ENCODE measurements at regions not wholly inside any gene's neighbourhood (a gene's known extent, or its start where the extent isn't known, plus 50 kb on each side); places are given as distances from the start of the nearest gene placed in this dataset.

- Histone ChIP-seq H2BK120ac (ENCODE audit: low read depth, low read length, poor library complexity, severe bottlenecking) (no peak overlapping the region), H3K4ac (ENCODE audit: low read depth, low read length) (no peak overlapping the region), H3K4me1 (ENCODE audit: insufficient read depth, low read length) (no peaks in the 10 kb centered on the region), H2BK20ac (ENCODE audit: low read depth, low read length, poor library complexity, severe bottlenecking) (no peak overlapping the region), H4K91ac (ENCODE audit: insufficient read length, low read depth, low read length) (no peak overlapping the region), H4K20me1 (ENCODE audit: control insufficient read depth, insufficient read depth, insufficient read length) (no peaks in the 10 kb centered on the region), H4K5ac (ENCODE audit: insufficient read length, low read depth, low read length) (no peak overlapping the region), H3K79me2 (ENCODE audit: insufficient read depth, low read length) (no peaks in the 10 kb centered on the region), H3K9ac (ENCODE audit: extremely low read depth, insufficient read length, low read length) (no peak overlapping the region), H3K9me3 (ENCODE audit: control insufficient read depth, low read depth, low read length) (peaks cover 45% of the 10 kb centered on the region), H3K56ac (ENCODE audit: insufficient read length, low read depth, low read length) (no peak overlapping the region), H3K79me1 (ENCODE audit: insufficient read depth, low read depth, low read length, poor library complexity, severe bottlenecking) (no peaks in the 10 kb centered on the region), H3K18ac (ENCODE audit: insufficient read length, low read depth, low read length) (no peak overlapping the region), H2BK12ac (ENCODE audit: insufficient read length, low read depth, low read length) (no peak overlapping the region), H3K14ac (ENCODE audit: insufficient read depth, low read length) (no peak overlapping the region), H2BK15ac (ENCODE audit: low read depth, low read length) (no peak overlapping the region), H4K8ac (replicated peaks; ENCODE audit: insufficient read length, low read depth, low read length) (no peak overlapping the region), H3K23ac (ENCODE audit: insufficient read length, low read depth, low read length) (no peak overlapping the region), H3T11ph (ENCODE audit: low read length) (no peak overlapping the region), H3K4me2 (ENCODE audit: insufficient read depth, insufficient read length, low read length) (no peak overlapping the region), H3K27ac (ENCODE audit: insufficient read length, low read depth, low read length) (no peak overlapping the region), H2AFZ (ENCODE audit: low read length) (no peak overlapping the region), H3K23me2 (ENCODE audit: insufficient read length, low read depth, low read length, poor library complexity, severe bottlenecking) (no peaks in the 10 kb centered on the region), H3K27me3 (ENCODE audit: insufficient read depth, low read length) (no peaks in the 10 kb centered on the region), H2BK5ac (ENCODE audit: insufficient read length, low read length) (no peak overlapping the region), H2AK5ac (ENCODE audit: insufficient read length, low read length) (no peak overlapping the region)
- Mint-ChIP-seq H3K27me3 (ENCODE audit: low read depth) (no peaks in the 10 kb centered on the region; the same call in none of the 2 replicates), H3K4me3 (no peak overlapping the region), H3K27ac (no peak overlapping the region), H3K9me3 (peaks cover 91 to 95% of the 10 kb centered on the region in 2 experiments), H3K4me1 (no peaks in the 10 kb centered on the region), H3K36me3 (ENCODE audit: insufficient read depth in 1 of 3, low read depth in 3 of 3) (peaks cover 27 to 38% (median 30%) of the 10 kb centered on the region in 3 experiments; a peak in 6 of 7 replicates)
- DNase-seq, result no peak
- WGBS (ENCODE audit: extremely low coverage, insufficient read length, low lambda C conversion rate), result no CpG with 5 or more reads among the region's 11 CpGs
- TF ChIP-seq, protein P1, sequence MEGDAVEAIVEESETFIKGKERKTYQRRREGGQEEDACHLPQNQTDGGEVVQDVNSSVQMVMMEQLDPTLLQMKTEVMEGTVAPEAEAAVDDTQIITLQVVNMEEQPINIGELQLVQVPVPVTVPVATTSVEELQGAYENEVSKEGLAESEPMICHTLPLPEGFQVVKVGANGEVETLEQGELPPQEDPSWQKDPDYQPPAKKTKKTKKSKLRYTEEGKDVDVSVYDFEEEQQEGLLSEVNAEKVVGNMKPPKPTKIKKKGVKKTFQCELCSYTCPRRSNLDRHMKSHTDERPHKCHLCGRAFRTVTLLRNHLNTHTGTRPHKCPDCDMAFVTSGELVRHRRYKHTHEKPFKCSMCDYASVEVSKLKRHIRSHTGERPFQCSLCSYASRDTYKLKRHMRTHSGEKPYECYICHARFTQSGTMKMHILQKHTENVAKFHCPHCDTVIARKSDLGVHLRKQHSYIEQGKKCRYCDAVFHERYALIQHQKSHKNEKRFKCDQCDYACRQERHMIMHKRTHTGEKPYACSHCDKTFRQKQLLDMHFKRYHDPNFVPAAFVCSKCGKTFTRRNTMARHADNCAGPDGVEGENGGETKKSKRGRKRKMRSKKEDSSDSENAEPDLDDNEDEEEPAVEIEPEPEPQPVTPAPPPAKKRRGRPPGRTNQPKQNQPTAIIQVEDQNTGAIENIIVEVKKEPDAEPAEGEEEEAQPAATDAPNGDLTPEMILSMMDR (conservative IDR thresholded peaks at IDR 0.05), result no peak
Measured at GRCh38 chr12:34207858-34208257, 185.6 kb downstream of the ALG10 start.

Measured in H9 (cell line).